ENCODE measurements at regions not wholly inside any gene's neighbourhood (a gene's known extent, or its start where the extent isn't known, plus 50 kb on each side); places are given as distances from the start of the nearest gene placed in this dataset.

DNA sequence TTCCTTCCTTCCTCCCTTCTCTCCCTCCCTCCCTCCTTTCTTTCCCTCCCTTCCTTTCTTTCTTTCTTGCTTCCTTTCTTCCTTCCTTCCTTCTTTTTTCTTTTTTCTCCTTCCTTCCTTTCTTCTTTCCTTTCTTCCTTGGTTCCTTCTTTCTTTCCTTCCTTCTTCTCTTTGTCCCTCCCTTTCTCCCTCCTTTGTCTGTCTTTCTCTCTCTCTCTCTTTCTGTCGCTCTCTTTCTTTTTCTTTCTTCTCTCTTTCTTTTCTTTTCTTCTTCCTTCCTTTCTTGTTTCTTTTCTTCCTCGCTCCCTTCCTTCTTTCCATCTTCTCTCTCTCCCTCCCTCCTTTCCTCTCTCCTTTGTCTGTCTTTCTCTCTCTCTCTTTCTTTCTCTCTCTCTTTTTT lies 601.9 kb upstream of the JAG1 start:
- H3K4me3 ChIP-seq (ENCODE audit: low read depth, low read length): no peak overlapping the region
- DNase-seq (ENCODE audit: low read depth): no peak
- TF ChIP-seq, protein P1, sequence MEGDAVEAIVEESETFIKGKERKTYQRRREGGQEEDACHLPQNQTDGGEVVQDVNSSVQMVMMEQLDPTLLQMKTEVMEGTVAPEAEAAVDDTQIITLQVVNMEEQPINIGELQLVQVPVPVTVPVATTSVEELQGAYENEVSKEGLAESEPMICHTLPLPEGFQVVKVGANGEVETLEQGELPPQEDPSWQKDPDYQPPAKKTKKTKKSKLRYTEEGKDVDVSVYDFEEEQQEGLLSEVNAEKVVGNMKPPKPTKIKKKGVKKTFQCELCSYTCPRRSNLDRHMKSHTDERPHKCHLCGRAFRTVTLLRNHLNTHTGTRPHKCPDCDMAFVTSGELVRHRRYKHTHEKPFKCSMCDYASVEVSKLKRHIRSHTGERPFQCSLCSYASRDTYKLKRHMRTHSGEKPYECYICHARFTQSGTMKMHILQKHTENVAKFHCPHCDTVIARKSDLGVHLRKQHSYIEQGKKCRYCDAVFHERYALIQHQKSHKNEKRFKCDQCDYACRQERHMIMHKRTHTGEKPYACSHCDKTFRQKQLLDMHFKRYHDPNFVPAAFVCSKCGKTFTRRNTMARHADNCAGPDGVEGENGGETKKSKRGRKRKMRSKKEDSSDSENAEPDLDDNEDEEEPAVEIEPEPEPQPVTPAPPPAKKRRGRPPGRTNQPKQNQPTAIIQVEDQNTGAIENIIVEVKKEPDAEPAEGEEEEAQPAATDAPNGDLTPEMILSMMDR (IDR thresholded peaks at IDR 0.05; ENCODE audit: low read depth, low read length, missing control alignments): no peak
- in situ Hi-C loops (cut with HindIII; ENCODE audit: low sequenced_read_pairs): no loop called here

DNA sequence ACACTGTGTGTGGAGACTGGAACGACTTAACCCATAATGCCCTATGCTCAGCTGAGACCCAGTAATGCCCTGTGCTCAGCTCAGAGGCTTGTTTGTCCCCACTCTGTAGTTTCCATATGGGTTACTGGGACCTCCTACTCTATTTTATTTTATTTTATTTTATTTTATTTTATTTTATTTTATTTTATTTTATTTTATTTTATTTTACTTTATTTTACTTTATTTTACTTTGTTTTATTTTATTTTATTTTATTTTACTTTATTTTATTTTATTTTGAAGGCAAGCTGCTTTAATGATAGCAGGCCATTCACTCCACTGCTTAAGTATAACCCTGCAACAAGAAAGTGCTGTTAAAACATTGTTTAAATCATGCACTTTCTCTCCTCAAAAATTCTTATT lies 603.4 kb upstream of the JAG1 start:
- H3K4me3 ChIP-seq (ENCODE audit: low read depth, low read length): no peak overlapping the region
- DNase-seq (ENCODE audit: low read depth): no peak
- TF ChIP-seq, protein P1 (IDR thresholded peaks at IDR 0.05; ENCODE audit: low read depth, low read length, missing control alignments): no peak
- in situ Hi-C loops (cut with HindIII; ENCODE audit: low sequenced_read_pairs): no loop called here

DNA sequence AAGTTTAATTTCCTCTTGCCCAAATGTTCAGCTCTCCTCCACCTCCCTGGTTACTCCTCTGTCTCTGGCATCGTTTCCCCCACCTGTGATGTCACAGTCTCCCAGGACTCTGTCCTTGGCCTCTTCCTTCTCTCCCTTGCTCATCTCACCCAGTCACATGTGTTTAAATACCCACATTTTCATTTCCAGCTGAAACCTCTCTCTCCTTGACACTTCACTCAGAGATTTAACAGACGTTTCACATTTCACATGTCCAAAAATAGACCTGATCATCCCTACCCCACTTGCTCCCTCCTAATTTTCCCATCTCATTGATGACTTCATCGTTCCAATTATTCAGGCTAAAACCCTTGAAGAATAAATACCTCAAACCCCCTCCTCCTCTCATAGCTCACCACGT lies 604.1 kb upstream of the JAG1 start:
- in situ Hi-C loops (cut with HindIII; ENCODE audit: low sequenced_read_pairs): no loop called here
- no peak overlapping the region for H3K4me3 ChIP-seq (ENCODE audit: low read depth, low read length)
- DNase-seq (ENCODE audit: low read depth): no peak
- TF ChIP-seq, protein P1 (IDR thresholded peaks at IDR 0.05; ENCODE audit: low read depth, low read length, missing control alignments): no peak

DNA sequence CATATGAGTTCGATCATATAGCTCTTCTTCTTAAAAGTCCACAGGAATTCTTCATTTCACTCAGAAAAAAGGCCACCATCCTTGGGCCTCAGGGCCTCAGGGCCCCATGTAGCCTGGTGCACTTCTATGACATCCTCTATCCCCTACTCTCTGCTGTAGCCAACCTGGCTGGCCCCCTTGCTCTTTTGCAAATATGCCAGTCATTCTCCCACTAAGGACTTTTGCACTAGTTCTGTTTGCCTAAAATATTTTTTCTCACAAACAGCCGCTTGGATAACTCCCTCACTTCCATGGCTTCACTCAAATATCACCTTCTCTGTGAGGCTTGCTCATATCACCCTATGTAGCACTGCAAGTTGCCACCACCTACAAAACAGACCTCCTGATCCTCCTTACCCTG lies 604.7 kb upstream of the JAG1 start:
- TF ChIP-seq, protein P1 (IDR thresholded peaks at IDR 0.05; ENCODE audit: low read depth, low read length, missing control alignments): no peak
- H3K4me3 ChIP-seq (ENCODE audit: low read depth, low read length): no peak overlapping the region
- in situ Hi-C loops (cut with HindIII; ENCODE audit: low sequenced_read_pairs): no loop called here
- DNase-seq (ENCODE audit: low read depth): no peak

DNA sequence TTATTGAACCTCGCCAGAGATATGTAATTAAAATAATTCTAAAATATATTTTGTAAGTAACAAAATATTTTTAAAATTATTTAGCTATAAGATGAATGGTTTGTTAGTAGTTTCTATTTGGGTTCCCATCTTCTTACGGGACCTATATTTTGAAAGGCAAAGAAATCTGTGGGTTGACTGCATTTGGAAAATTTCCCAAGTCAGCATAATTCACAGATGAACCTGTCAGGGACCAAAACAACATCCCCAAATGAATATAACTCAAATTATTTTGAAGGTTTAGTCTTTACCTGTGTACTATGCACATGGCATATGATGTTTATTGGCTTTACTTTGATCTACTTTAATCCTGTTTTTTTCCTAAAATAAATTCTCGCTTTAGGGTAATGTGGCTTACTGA lies 607.4 kb upstream of the JAG1 start:
- in situ Hi-C loops (cut with HindIII; ENCODE audit: low sequenced_read_pairs): no loop called here
- no peak overlapping the region for H3K4me3 ChIP-seq (ENCODE audit: low read depth, low read length)
- DNase-seq (ENCODE audit: low read depth): no peak
- TF ChIP-seq, protein P1 (IDR thresholded peaks at IDR 0.05; ENCODE audit: low read depth, low read length, missing control alignments): no peak

DNA sequence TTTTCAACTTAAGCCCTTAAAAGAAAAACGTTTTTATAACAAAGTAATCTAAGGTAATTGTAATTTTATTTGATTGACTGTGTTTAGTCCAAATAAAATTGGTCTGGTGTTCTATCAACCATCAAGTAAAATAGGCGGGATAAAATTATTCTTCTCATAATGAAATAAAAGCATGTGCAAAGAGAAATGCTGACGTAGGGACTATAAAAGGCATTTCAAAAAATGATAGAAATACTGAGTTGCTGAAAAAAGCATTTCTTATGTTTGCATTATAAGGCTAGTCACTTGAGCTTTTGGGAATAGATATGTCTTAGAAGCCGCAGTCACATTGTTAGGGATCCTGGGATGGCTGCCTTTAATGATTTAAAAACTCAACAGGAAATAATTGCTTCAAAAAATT lies 608.0 kb upstream of the JAG1 start:
- in situ Hi-C loops (cut with HindIII; ENCODE audit: low sequenced_read_pairs): no loop called here
- no peak for DNase-seq (ENCODE audit: low read depth)
- H3K4me3 ChIP-seq (ENCODE audit: low read depth, low read length): no peak overlapping the region
- TF ChIP-seq, protein P1 (IDR thresholded peaks at IDR 0.05; ENCODE audit: low read depth, low read length, missing control alignments): no peak

DNA sequence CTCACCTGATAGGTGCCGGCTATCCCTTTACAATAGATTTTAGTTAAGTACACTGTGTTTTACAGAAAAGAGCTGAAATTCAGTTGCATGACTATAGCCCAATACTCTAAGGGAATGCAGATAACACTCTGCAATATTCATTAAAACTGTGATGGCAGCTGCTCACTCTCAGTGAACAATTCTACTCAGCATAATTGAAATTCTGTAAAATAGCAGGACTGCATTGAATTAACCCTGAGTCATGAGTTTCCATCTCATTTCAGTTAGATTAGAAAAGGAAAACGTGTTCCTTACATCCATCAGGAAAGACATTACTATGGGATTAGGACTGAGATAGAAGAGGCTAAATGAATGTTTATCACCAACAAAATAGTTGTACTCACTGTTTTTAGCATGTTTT lies 613.3 kb upstream of the JAG1 start:
- no peak overlapping the region for H3K4me3 ChIP-seq (ENCODE audit: low read depth, low read length)
- in situ Hi-C loops (cut with HindIII; ENCODE audit: low sequenced_read_pairs): no loop called here
- DNase-seq (ENCODE audit: low read depth): no peak
- TF ChIP-seq, protein P1 (IDR thresholded peaks at IDR 0.05; ENCODE audit: low read depth, low read length, missing control alignments): no peak

Data from astrocyte of the cerebellum (primary cell).